Dendritic cell treated with granulocyte-macrophage colony-stimulating factor and Interleukin-4, amounts not matched to agents 40 ng/mL and 50 ng/mL, for 4 days (primary cell): ENCODE measurements at regions not wholly inside any gene's neighbourhood (a gene's known extent, or its start where the extent isn't known, plus 50 kb on each side); places are given as distances from the start of the nearest gene placed in this dataset.

Experiments used
- H3K27ac Mint-ChIP-seq: one replicate; pipeline ENCODE4 v1.8.0; 2022; ENCODE audit warnings: mild to moderate bottlenecking, mixed read lengths
- H3K27me3 Mint-ChIP-seq: one replicate; pipeline ENCODE4 v1.8.0; 2022; ENCODE audit warnings: mild to moderate bottlenecking, mixed read lengths
- H3K36me3 Mint-ChIP-seq: one replicate; pipeline ENCODE4 v1.8.0; 2022; ENCODE audit warnings: low read depth, mixed read lengths
- H3K4me1 Mint-ChIP-seq: one replicate; pipeline ENCODE4 v1.8.0; 2022; ENCODE audit warnings: low read depth, mixed read lengths
- H3K4me3 Mint-ChIP-seq: one replicate; pipeline ENCODE4 v1.8.0; 2022; ENCODE audit warnings: mild to moderate bottlenecking, moderate library complexity, mixed read lengths
- H3K9me3 Mint-ChIP-seq: one replicate; pipeline ENCODE4 v1.8.0; 2022; ENCODE audit warnings: mixed read lengths
- intact Hi-C: fragments of 100-400 bp; cut with micrococcal nuclease; formaldehyde crosslinking; loops from one replicate; pipeline ENCODE4 v1.15.0; 2022

GRCh38 chr1:209529233-209529632, 54.3 kb upstream of the CAMK1G start:
- Mint-ChIP-seq H3K27me3 (peaks cover 9% of the 10 kb centered on the region), H3K4me1 (no peaks in the 10 kb centered on the region), H3K36me3 (no peaks in the 10 kb centered on the region), H3K9me3 (no peaks in the 10 kb centered on the region), H3K27ac (no peak overlapping the region), H3K4me3 (no peak overlapping the region)
- intact Hi-C loops = no loop called here

GRCh38 chr1:209531006-209531405, 52.5 kb upstream of the CAMK1G start:
- Mint-ChIP-seq H3K27ac (no peak overlapping the region), H3K27me3 (peaks cover 5% of the 10 kb centered on the region), H3K4me1 (no peaks in the 10 kb centered on the region), H3K9me3 (no peaks in the 10 kb centered on the region), H3K4me3 (no peak overlapping the region), H3K36me3 (no peaks in the 10 kb centered on the region)
- intact Hi-C loops = no loop called here

GRCh38 chr1:209531549-209531948, 52.0 kb upstream of the CAMK1G start:
- Mint-ChIP-seq H3K27me3 (peaks cover 4% of the 10 kb centered on the region), H3K36me3 (no peaks in the 10 kb centered on the region), H3K4me1 (no peaks in the 10 kb centered on the region), H3K27ac (no peak overlapping the region), H3K4me3 (no peak overlapping the region), H3K9me3 (no peaks in the 10 kb centered on the region)
- intact Hi-C loops = no loop called here
